Smooth muscle cell (in vitro differentiated cells): ENCODE measurements at regions not wholly inside any gene's neighbourhood (a gene's known extent, or its start where the extent isn't known, plus 50 kb on each side); places are given as distances from the start of the nearest gene placed in this dataset.

ENCODE experiments used
- DNase-seq: peaks from one replicate; lab custom pipeline; 2025; ENCODE audit not compliant: unreplicated experiment; lab: John Stamatoyannopoulos, UW
- H2AFZ ChIP-seq: fragments of 200-600 bp; sonication (generic); 2 replicates; pipeline ENCODE4 v1.6.0; 2016; ENCODE audit warnings: antibody characterized with exemption, low read depth, mild to moderate bottlenecking
- H3F3A ChIP-seq: fragments of 200-600 bp; sonication (generic); 2 replicates; pipeline ENCODE4 v1.6.0; 2017; ENCODE audit warnings: antibody characterized with exemption, low read depth
- H3K27ac ChIP-seq: fragments of 200-600 bp; sonication (generic); 2 replicates; pipeline ENCODE4 v1.5.1; 2016; ENCODE audit warnings: low read depth, mild to moderate bottlenecking
- H3K27me3 ChIP-seq: fragments of 200-600 bp; sonication (generic); 2 replicates; pipeline ENCODE4 v1.6.1; 2016; ENCODE audit warnings: low read depth, mild to moderate bottlenecking
- H3K36me3 ChIP-seq: fragments of 200-600 bp; sonication (generic); 2 replicates; pipeline ENCODE4 v1.5.1; 2016; ENCODE audit warnings: low read depth
- H3K4me1 ChIP-seq: fragments of 200-600 bp; sonication (generic); 2 replicates; pipeline ENCODE4 v1.5.1; 2016; ENCODE audit warnings: low read depth
- H3K4me2 ChIP-seq: fragments of 200-600 bp; sonication (generic); 2 replicates; pipeline ENCODE4 v1.6.0; 2016; ENCODE audit warnings: mild to moderate bottlenecking
- H3K4me3 ChIP-seq: fragments of 200-600 bp; sonication (generic); 2 replicates; pipeline ENCODE4 v1.5.1; 2016; ENCODE audit warnings: mild to moderate bottlenecking
- H3K79me2 ChIP-seq: fragments of 200-600 bp; sonication (generic); 2 replicates; pipeline ENCODE4 v1.6.0; 2016; ENCODE audit warnings: low read depth, mild to moderate bottlenecking
- H3K9ac ChIP-seq: fragments of 200-600 bp; sonication (generic); 2 replicates; pipeline ENCODE4 v1.6.0; 2016; ENCODE audit warnings: low read depth
- H3K9me3 ChIP-seq: fragments of 200-600 bp; sonication (generic); replicated peaks from 2 replicates; pipeline ENCODE4 v1.5.1; 2016; ENCODE audit warnings: low read depth
- H4K20me1 ChIP-seq: fragments of 200-600 bp; sonication (generic); 2 replicates; pipeline ENCODE4 v1.6.0; 2016; ENCODE audit warnings: low read depth
- WGBS: methylation state at CpG from one replicate; pipeline ENCODE4 v1.1.7; 2016; ENCODE audit warnings: low lambda C conversion rate; 5-methylcytosine and 5-hydroxymethylcytosine counted together
- TF ChIP-seq, protein P1 (sequence below): fragments of 200-600 bp; sonication (generic); IDR thresholded peaks from 2 replicates; pipeline ENCODE4 v1.5.1; 2017; ENCODE audit warnings: borderline replicate concordance, mild to moderate bottlenecking, antibody characterized with exemption; ENCODE audit not compliant: insufficient read depth, poor library complexity, severe bottlenecking

- Histone ChIP-seq H3K4me2 (no peak overlapping the region), H3F3A (no peaks in the 10 kb centered on the region), H3K9me3 (no peaks in the 10 kb centered on the region), H3K9ac (no peak overlapping the region), H3K79me2 (no peaks in the 10 kb centered on the region), H2AFZ (no peak overlapping the region), H3K4me3 (no peak overlapping the region), H3K27me3 (peaks cover 4% of the 10 kb centered on the region), H3K4me1 (no peaks in the 10 kb centered on the region), H3K27ac (no peak overlapping the region), H4K20me1 (no peaks in the 10 kb centered on the region), H3K36me3 (no peaks in the 10 kb centered on the region)
- DNase-seq: no peak
- TF ChIP-seq, protein P1, sequence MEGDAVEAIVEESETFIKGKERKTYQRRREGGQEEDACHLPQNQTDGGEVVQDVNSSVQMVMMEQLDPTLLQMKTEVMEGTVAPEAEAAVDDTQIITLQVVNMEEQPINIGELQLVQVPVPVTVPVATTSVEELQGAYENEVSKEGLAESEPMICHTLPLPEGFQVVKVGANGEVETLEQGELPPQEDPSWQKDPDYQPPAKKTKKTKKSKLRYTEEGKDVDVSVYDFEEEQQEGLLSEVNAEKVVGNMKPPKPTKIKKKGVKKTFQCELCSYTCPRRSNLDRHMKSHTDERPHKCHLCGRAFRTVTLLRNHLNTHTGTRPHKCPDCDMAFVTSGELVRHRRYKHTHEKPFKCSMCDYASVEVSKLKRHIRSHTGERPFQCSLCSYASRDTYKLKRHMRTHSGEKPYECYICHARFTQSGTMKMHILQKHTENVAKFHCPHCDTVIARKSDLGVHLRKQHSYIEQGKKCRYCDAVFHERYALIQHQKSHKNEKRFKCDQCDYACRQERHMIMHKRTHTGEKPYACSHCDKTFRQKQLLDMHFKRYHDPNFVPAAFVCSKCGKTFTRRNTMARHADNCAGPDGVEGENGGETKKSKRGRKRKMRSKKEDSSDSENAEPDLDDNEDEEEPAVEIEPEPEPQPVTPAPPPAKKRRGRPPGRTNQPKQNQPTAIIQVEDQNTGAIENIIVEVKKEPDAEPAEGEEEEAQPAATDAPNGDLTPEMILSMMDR: no peak
- WGBS: 87% methylated on average over 3 of the region's 3 CpGs
Measured at GRCh38 chr9:120100595-120100994, 479.4 kb downstream of the CDK5RAP2 start.

DNA sequence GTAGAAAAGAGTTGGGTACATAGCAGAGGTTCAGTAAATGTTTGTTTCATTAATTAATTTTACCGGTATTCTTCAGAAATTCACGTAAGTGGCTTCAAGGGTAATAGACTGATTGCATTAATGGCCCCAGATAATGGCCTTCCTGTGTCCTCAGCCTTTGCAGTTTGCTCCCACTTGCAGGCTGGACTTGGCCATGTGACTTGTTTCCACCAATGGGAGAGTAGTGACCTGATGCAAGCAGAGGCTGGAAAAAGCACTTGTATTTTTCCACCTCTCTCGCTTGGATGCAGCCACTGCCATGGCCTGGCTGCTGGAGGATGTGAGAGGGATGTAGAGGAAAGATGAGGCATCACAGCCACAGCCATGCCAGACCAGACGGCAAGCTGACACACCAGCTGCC is 480.9 kb downstream of the CDK5RAP2 start:
- H4K20me1 ChIP-seq: no peaks in the 10 kb centered on the region
- no peaks in the 10 kb centered on the region for H3K4me1 ChIP-seq
- H3K27me3 ChIP-seq: no peaks in the 10 kb centered on the region
- H2AFZ ChIP-seq: no peak overlapping the region
- H3K4me3 ChIP-seq: no peak overlapping the region
- 80% methylated on average over 4 of the region's 4 CpGs for WGBS
- H3K4me2 ChIP-seq: no peak overlapping the region
- H3K9ac ChIP-seq: no peak overlapping the region
- no peaks in the 10 kb centered on the region for H3K36me3 ChIP-seq
- TF ChIP-seq, protein P1: no peak
- no peak overlapping the region for H3K27ac ChIP-seq
- H3K79me2 ChIP-seq: no peaks in the 10 kb centered on the region
- H3K9me3 ChIP-seq: no peaks in the 10 kb centered on the region
- H3F3A ChIP-seq: no peaks in the 10 kb centered on the region
- no peak for DNase-seq

DNA sequence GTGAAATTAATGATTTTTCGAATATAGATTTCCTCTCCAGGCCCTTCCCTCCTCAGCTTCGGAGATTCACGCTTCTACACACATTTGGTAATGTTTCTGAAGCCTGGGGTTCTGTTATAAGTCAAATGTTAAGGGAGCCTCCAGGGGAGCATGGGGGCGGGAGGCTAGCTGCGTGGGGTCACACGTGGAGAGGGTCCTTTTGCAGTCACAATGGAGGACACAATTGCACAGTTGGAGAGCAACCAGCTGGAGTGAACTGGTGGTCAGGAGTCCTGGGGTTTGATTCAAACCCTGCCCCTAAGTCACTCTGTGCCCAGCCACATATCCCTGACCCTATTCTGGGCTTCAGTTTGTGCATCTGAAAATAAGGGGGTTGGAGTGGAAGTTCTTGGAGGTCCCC is 481.4 kb downstream of the CDK5RAP2 start:
- Histone ChIP-seq H3F3A (no peaks in the 10 kb centered on the region), H4K20me1 (no peaks in the 10 kb centered on the region), H3K27me3 (no peaks in the 10 kb centered on the region), H3K27ac (no peak overlapping the region), H3K9me3 (no peaks in the 10 kb centered on the region), H3K79me2 (no peaks in the 10 kb centered on the region), H3K36me3 (no peaks in the 10 kb centered on the region), H2AFZ (no peak overlapping the region), H3K4me1 (no peaks in the 10 kb centered on the region), H3K9ac (no peak overlapping the region), H3K4me3 (no peak overlapping the region), H3K4me2 (no peak overlapping the region)
- WGBS: 68% methylated on average over 6 of the region's 6 CpGs
- DNase-seq: no peak
- TF ChIP-seq, protein P1: no peak

DNA sequence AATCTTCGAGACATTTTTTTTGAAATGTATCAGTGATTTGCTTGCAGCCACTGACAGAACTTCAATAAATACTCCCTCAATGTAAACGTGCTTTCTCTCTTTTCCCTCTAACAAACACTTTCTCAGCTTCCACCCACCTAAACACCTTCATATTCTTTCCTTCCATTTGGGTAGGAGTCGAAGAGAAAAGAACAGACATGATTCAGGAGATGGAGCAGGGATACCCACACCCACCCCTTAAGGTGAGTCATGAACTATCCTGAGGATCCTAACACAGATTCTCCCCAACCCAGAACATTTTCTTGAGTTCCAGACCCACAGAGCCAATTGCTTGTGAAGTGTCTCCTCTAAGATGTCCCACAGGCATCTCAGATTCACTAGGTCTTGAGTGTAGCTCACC is 488.8 kb downstream of the CDK5RAP2 start:
- no peaks in the 10 kb centered on the region for H4K20me1 ChIP-seq

More for the DNA sequence above, 488.8 kb downstream of the CDK5RAP2 start:
- Histone ChIP-seq H3K27me3 (peaks cover 3% of the 10 kb centered on the region), H3K9me3 (no peaks in the 10 kb centered on the region), H3K4me2 (no peak overlapping the region), H3K79me2 (no peaks in the 10 kb centered on the region), H3K4me1 (no peaks in the 10 kb centered on the region), H3K9ac (no peak overlapping the region), H3K27ac (no peak overlapping the region), H3F3A (no peaks in the 10 kb centered on the region), H3K4me3 (no peak overlapping the region), H2AFZ (no peak overlapping the region), H3K36me3 (no peaks in the 10 kb centered on the region)
- 70% methylated on average over 3 of the region's 3 CpGs for WGBS
- no peak for DNase-seq
- TF ChIP-seq, protein P1: no peak
